ENCODE measurements at regions not wholly inside any gene's neighbourhood (a gene's known extent, or its start where the extent isn't known, plus 50 kb on each side); places are given as distances from the start of the nearest gene placed in this dataset.
A peak's percentile ranks its signal among the peaks of the same experiment; 100 is the strongest.
"Not testable (repeated sequence)": the region's sequence is repeated elsewhere in the genome, so short reads cannot be mapped to it uniquely, and the experiment has no call there.

GRCh38 chrX:109880629-109881028 is 122.3 kb upstream of the TMEM164 start:
- DNase-seq: no peak

- DNase-seq: peak; percentile 40
These were observed 116.7 kb upstream of the TMEM164 start for GRCh38 chrX:109886122-109886761.

- peak; percentile 30 for DNase-seq
These were observed 113.5 kb upstream of the TMEM164 start for GRCh38 chrX:109889289-109890006.

DNA sequence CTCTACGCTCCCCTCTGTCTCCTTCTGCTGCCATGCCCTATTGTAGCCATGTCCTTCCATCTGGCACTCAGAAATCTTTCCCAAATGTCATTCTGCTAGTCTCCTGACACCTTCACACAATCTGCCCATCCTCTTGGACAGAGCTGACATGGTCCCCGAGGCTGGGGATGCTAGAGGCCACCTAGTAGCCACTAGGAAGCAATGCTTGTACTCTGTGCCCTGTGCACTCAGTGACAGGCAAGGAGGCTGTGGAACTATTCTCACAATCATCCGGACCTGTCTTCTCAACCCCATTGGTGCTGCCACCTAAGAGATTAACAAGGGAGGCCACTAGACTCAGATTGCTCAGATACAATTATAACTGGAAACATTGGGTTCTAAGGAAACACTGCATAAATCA is 112.6 kb upstream of the TMEM164 start:
- DNase-seq: no peak

GRCh38 chrX:109890910-109891502 is 111.9 kb upstream of the TMEM164 start:
- peak; percentile 49 for DNase-seq

DNA sequence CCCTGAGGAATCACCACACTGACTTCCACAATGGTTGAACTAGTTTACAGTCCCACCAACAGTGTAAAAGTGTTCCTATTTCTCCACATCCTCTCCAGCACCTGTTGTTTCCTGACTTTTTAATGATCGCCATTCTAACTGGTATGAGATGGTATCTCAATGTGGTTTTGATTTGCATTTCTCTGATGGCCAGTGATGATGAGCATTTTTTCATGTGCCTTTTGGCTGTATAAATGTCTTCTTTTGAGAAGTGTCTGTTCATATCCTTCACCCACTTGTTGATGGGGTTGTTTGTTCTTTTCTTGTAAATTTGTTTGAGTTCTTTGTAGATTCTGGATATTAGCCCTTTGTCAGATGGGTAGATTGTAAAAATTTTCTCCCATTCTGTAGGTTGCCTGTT is 106.9 kb upstream of the TMEM164 start:
- not testable (repeated sequence) for DNase-seq

DNA sequence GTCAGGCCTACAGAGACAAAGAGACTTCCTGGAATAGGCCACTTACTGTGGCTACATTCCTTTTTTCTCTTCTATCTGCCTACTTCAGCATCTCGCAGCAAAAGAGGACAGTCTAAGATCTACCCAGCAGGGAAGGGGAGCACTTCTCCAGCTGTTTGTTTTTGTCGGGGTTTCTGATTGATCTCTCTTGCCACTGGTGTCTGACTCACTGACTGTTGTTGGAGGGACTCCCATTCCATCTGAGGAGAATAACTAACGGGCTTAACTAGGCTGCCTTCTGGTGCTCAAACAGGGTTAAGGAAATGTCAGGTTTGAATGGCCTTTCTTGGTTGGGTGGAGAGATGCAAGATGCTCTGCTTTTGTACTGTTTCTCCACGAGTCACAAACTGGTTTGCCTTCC is 100.2 kb upstream of the TMEM164 start:
- DNase-seq: peak; percentile 6

DNA sequence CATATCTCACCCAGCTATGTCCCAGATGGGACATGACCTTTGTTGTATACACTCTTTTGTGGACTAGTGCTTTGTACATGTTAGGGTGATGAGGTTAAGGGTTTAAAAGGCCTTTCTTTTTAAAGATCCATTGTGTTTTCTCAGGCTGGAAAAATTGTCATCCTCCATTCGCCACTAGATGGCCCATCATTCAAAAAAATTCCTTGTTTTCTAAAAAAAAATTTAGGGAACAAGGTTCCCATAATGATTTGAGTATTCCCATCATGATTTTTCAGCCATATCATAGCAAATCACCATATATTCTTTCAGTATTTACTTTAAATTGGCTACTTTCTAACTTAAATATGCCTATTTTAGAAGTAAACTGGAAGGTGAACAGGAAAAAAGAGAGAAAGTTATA is 91.9 kb upstream of the TMEM164 start:
- DNase-seq: no peak

- not testable (repeated sequence) for DNase-seq
These were observed 89.9 kb upstream of the TMEM164 start for GRCh38 chrX:109912993-109913392.

GRCh38 chrX:109914114-109914849 is 88.6 kb upstream of the TMEM164 start:
- no peak for DNase-seq

DNA sequence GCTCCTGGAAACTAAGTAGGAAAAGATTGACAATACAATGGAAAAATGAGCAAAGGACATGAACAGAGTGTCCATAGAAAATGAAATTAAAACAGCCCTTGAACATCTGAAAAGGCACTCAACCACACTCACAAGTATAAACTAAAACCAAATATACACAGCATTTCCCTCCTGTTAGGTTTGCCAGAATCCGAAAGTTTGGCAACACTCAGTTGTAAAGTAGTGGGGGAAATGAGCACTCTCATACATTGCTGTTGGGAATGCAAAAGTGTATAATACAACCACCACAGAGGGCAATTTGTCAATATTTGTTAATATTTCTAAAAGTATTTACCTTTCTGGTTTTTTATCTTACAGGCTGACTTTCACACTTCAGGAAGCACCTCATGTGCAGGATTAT is 84.2 kb upstream of the TMEM164 start:
- DNase-seq: no peak

- DNase-seq: no peak
These were observed 82.6 kb upstream of the TMEM164 start for GRCh38 chrX:109920325-109920724.

- no peak for DNase-seq
These were observed 82.0 kb upstream of the TMEM164 start for GRCh38 chrX:109920868-109921267.

DNA sequence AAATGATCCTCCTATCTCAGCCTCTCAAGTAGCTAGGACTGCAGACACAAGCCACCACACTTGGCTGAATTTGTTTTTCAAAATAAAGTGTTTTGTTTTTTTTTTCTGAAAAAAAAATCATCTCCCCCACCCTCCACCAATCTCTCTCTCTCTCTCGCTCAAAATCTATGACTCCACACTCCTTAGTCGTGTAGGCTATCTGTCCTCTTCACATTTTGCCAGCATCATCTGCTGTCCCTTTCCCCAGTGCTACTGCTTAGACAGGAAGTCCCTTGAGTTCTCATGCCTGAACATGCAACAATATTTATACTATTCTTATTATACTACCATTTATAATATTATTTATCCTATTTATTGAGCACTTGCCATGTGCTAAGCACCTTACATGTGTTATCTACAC is 80.7 kb upstream of the TMEM164 start:
- no peak for DNase-seq

- DNase-seq: not testable (repeated sequence)
These were observed 77.9 kb upstream of the TMEM164 start for GRCh38 chrX:109925003-109925402.

DNA sequence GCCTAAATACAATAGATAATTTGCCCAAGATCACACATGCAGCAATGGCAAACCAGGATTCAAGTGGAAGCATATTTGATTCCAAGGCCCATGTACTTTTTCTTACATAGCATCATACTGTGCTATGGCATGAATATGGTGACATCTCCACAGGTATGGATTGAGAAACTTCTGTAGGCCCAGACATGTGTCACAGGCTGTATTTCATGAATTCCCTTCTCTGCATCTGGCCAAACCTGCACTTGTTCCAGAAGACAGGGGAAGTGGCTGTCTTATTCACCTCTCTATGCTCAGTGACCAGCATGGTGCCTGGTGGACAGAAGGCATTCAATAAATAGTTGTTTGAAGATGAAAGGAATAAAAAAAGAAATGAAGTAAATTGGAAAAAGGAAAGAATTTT is 77.3 kb upstream of the TMEM164 start:
- DNase-seq: no peak

GRCh38 chrX:109926118-109926517 is 76.8 kb upstream of the TMEM164 start:
- DNase-seq: no peak

GRCh38 chrX:109926743-109927662 is 75.9 kb upstream of the TMEM164 start:
- no peak for DNase-seq

DNA sequence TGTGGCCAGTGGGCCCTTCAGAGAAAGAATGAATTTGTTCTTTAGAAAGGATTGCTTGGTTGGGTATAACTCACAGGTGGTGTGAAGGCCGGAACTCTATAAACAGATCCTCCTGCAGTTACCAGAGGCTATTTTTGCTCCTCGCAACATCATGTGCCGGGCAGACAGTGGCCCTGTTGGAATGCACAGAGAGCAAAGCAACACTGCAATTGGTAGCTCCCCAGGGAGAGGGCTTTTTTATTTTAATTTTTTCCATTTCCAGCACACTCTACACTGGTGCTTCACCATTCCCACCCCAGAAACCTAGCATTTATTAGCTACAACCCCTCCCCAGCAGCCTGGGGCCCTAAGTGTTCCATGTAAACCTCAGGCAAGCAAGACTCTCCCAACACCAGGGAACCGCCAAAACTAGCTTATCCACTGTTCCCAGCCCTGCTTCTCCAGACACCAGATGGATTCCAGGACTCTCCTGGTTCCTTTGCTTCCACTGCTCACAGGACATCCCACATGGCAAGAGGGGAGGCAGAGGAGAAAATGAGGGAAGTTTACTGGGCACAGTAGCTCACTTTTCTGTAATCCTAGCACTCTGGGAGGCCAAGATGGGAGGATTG is 75.1 kb upstream of the TMEM164 start:
- DNase-seq: no peak

GRCh38 chrX:109928596-109929335 is 74.1 kb upstream of the TMEM164 start:
- no peak for DNase-seq

DNA sequence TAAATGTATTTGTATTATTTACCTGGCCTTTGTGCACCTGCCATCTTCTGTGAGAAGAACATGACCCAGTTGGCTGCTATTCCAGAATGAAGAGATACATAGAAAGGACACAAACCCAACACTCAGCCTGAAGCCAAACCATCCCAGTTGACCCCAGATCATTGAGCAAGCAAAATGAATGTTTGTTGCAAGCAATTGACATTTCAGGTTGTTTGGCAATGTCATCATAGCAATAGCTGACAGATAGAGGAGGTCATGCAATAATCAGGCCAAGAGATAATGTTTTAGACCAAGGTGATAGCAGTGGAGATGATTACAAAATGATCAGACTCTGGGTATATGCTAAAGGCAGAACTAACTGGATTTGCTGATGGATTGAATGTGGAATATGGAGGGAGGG is 71.2 kb upstream of the TMEM164 start:
- DNase-seq: no peak
